ENCODE measurements at regions not wholly inside any gene's neighbourhood (a gene's known extent, or its start where the extent isn't known, plus 50 kb on each side); places are given as distances from the start of the nearest gene placed in this dataset.

GRCh38 chr4:127533028-127533700 lies 99.6 kb upstream of the INTU start:
- no peak overlapping the region for H3K4me3 ChIP-seq (ENCODE audit: low read depth, low read length)
- peak; percentile 17 for DNase-seq (ENCODE audit: low read depth)

- no peak overlapping the region for H3K4me3 ChIP-seq (ENCODE audit: low read depth, low read length)
- no peak for DNase-seq (ENCODE audit: low read depth)
These were observed 98.5 kb upstream of the INTU start for GRCh38 chr4:127534041-127534825.

- H3K4me3 ChIP-seq (ENCODE audit: low read depth, low read length) = no peak overlapping the region
- DNase-seq (ENCODE audit: low read depth) = no peak
These were observed 94.7 kb upstream of the INTU start for GRCh38 chr4:127538016-127538415.

GRCh38 chr4:127540497-127541025 lies 92.2 kb upstream of the INTU start:
- DNase-seq (ENCODE audit: low read depth) = no peak
- no peak overlapping the region for H3K4me3 ChIP-seq (ENCODE audit: low read depth, low read length)

- H3K4me3 ChIP-seq (ENCODE audit: low read depth, low read length) = no peak overlapping the region
- no peak for DNase-seq (ENCODE audit: low read depth)
These were observed 87.5 kb upstream of the INTU start for GRCh38 chr4:127545271-127545670.

GRCh38 chr4:127548990-127549925 lies 83.5 kb upstream of the INTU start:
- DNase-seq (ENCODE audit: low read depth) = no peak
- no peak overlapping the region for H3K4me3 ChIP-seq (ENCODE audit: low read depth, low read length)

- H3K4me3 ChIP-seq (ENCODE audit: low read depth, low read length) = no peak overlapping the region
- DNase-seq (ENCODE audit: low read depth) = no peak
These were observed 77.7 kb upstream of the INTU start for GRCh38 chr4:127555106-127555505.

- no peak overlapping the region for H3K4me3 ChIP-seq (ENCODE audit: low read depth, low read length)
- no peak for DNase-seq (ENCODE audit: low read depth)
These were observed 74.7 kb upstream of the INTU start for GRCh38 chr4:127558088-127558487.

- no peak for DNase-seq (ENCODE audit: low read depth)
- H3K4me3 ChIP-seq (ENCODE audit: low read depth, low read length) = no peak overlapping the region
These were observed 74.0 kb upstream of the INTU start for GRCh38 chr4:127558489-127559407.

GRCh38 chr4:127559981-127560380 lies 72.8 kb upstream of the INTU start:
- DNase-seq (ENCODE audit: low read depth) = no peak
- no peak overlapping the region for H3K4me3 ChIP-seq (ENCODE audit: low read depth, low read length)

GRCh38 chr4:127560755-127561154 lies 72.0 kb upstream of the INTU start:
- no peak for DNase-seq (ENCODE audit: low read depth)
- no peak overlapping the region for H3K4me3 ChIP-seq (ENCODE audit: low read depth, low read length)

- H3K4me3 ChIP-seq (ENCODE audit: low read depth, low read length) = no peak overlapping the region
- no peak for DNase-seq (ENCODE audit: low read depth)
These were observed 58.1 kb upstream of the INTU start for GRCh38 chr4:127574643-127575042.

GRCh38 chr4:127575888-127576287 lies 56.9 kb upstream of the INTU start:
- no peak overlapping the region for H3K4me3 ChIP-seq (ENCODE audit: low read depth, low read length)
- no peak for DNase-seq (ENCODE audit: low read depth)

GRCh38 chr4:127578491-127578890 lies 54.3 kb upstream of the INTU start:
- no peak overlapping the region for H3K4me3 ChIP-seq (ENCODE audit: low read depth, low read length)
- DNase-seq (ENCODE audit: low read depth) = no peak

- H3K4me3 ChIP-seq (ENCODE audit: low read depth, low read length) = no peak overlapping the region
- DNase-seq (ENCODE audit: low read depth) = no peak
These were observed 53.8 kb upstream of the INTU start for GRCh38 chr4:127578967-127579366.

- DNase-seq (ENCODE audit: low read depth) = no peak
- no peak overlapping the region for H3K4me3 ChIP-seq (ENCODE audit: low read depth, low read length)
These were observed 52.9 kb upstream of the INTU start for GRCh38 chr4:127579821-127580220.

- H3K4me3 ChIP-seq (ENCODE audit: low read depth, low read length) = no peak overlapping the region
- DNase-seq (ENCODE audit: low read depth) = no peak
These were observed 52.5 kb upstream of the INTU start for GRCh38 chr4:127580300-127580699.

- no peak for DNase-seq (ENCODE audit: low read depth)
- no peak overlapping the region for H3K4me3 ChIP-seq (ENCODE audit: low read depth, low read length)
These were observed 51.9 kb upstream of the INTU start for GRCh38 chr4:127580891-127581290.
